A673 (cell line): ENCODE measurements at regions not wholly inside any gene's neighbourhood (a gene's known extent, or its start where the extent isn't known, plus 50 kb on each side); places are given as distances from the start of the nearest gene placed in this dataset.

ENCODE experiments used
- CTCF ChIP-seq: fragments of 300-800, 200-600 bp; sonication (generic); conservative IDR thresholded peaks from 2 replicates; pipeline ENCODE4 v1.5.1; 2017; ENCODE audit warnings: low read depth, mild to moderate bottlenecking, antibody characterized with exemption, low read length, moderate library complexity, mixed read lengths
- EZH2 ChIP-seq: fragments of 200-600 bp; sonication (generic); IDR thresholded peaks from 2 replicates; pipeline ENCODE4 v1.6.1; 2017; ENCODE audit warnings: borderline replicate concordance, low read depth, mild to moderate bottlenecking, mixed read lengths, antibody characterized with exemption, low read length; ENCODE audit not compliant: poor library complexity, severe bottlenecking

DNA sequence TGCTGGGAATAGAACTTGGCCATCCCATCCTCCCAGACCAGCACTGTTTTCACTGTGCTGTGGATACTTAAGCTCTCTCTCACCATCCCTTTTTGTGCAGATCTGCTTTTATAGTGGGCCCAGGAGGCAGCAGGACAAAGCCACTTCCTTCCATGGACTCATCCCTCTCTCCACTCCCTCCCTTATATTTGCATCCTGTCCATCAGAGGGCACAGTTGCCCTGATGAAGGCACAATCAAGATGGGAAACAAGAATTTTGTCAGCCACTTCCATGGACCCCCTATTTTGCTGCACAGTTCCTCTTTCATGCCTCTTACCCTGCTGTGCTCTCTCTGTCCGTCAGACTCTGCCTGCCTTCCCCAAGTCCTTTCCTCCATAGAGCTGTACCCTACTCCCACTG is 338.7 kb downstream of the HRH4 start:
- TF ChIP-seq CTCF (no peak), EZH2 (no peak)
